Neural cell (in vitro differentiated cells): ENCODE measurements at regions not wholly inside any gene's neighbourhood (a gene's known extent, or its start where the extent isn't known, plus 50 kb on each side); places are given as distances from the start of the nearest gene placed in this dataset.

Experiments
- H2AFZ ChIP-seq: fragments of 200-600, 300-800 bp; sonication (generic), shearing (Covaris generic); 2 replicates; pipeline ENCODE4 v1.6.0; 2014; ENCODE audit warnings: low read depth, mild to moderate bottlenecking, antibody characterized with exemption, low read length, moderate library complexity
- H3F3A ChIP-seq: fragments of 200-600 bp; shearing (Covaris generic); 2 replicates; pipeline ENCODE4 v1.6.1; 2016; ENCODE audit warnings: mild to moderate bottlenecking, moderate library complexity, mixed read lengths, antibody characterized with exemption, low read length; ENCODE audit not compliant: insufficient read depth, poor library complexity, severe bottlenecking
- H3K27ac ChIP-seq: fragments of 200-600, 300-800 bp; sonication (generic), shearing (Covaris generic); 2 replicates; pipeline ENCODE4 v1.5.1; 2014; ENCODE audit warnings: mild to moderate bottlenecking, low read length, moderate library complexity
- H3K27me3 ChIP-seq: fragments of 300-800, 200-600 bp; sonication (generic), shearing (Covaris generic); 2 replicates; pipeline ENCODE4 v1.6.0; 2014; ENCODE audit warnings: mild to moderate bottlenecking, low read depth, low read length, moderate library complexity; ENCODE audit not compliant: insufficient read depth
- H3K36me3 ChIP-seq: fragments of 300-800, 200-600 bp; sonication (generic), shearing (Covaris generic); 2 replicates; pipeline ENCODE4 v1.5.1; 2014; ENCODE audit warnings: mild to moderate bottlenecking, antibody characterized with exemption, low read length, moderate library complexity; ENCODE audit not compliant: insufficient read depth
- H3K4me2 ChIP-seq: fragments of 300-800, 200-600 bp; sonication (generic), shearing (Covaris generic); 2 replicates; pipeline ENCODE4 v1.6.0; 2014; ENCODE audit warnings: mild to moderate bottlenecking, low read length
- H3K4me3 ChIP-seq: fragments of 300-800, 200-600 bp; sonication (generic), shearing (Covaris generic); 2 replicates; pipeline ENCODE4 v1.5.1; 2014; ENCODE audit warnings: mild to moderate bottlenecking, low read length, moderate library complexity
- H3K79me2 ChIP-seq: fragments of 200-600 bp; shearing (Covaris generic); replicated peaks from 2 replicates; pipeline ENCODE4 v1.6.0; 2014; ENCODE audit warnings: mild to moderate bottlenecking, low read length, moderate library complexity; ENCODE audit not compliant: insufficient read depth
- H3K9ac ChIP-seq: fragments of 300-800, 200-600 bp; sonication (generic), shearing (Covaris generic); 2 replicates; pipeline ENCODE4 v1.6.1; 2016; ENCODE audit warnings: mild to moderate bottlenecking, low read length, mixed read lengths
- H3K9me2 ChIP-seq: fragments of 200-600 bp; shearing (Covaris generic); 2 replicates; pipeline ENCODE4 v1.6.1; 2016; ENCODE audit warnings: mild to moderate bottlenecking, low read length, mixed read lengths; ENCODE audit not compliant: insufficient read depth
- H3K9me3 ChIP-seq: fragments of 200-600, 300-800 bp; sonication (generic), shearing (Covaris generic); 2 replicates; pipeline ENCODE4 v1.6.1; 2016; ENCODE audit warnings: mild to moderate bottlenecking, mixed run types, low read length, moderate library complexity, mixed read lengths
- H4K20me1 ChIP-seq: fragments of 200-600 bp; shearing (Covaris generic); 2 replicates; pipeline ENCODE4 v1.6.1; 2016; ENCODE audit warnings: mild to moderate bottlenecking, mixed run types; ENCODE audit not compliant: insufficient read depth
- CTCF ChIP-seq: fragments of 450-650 bp; IDR thresholded peaks from 2 replicates; pipeline ENCODE4 v1.5.1; 2014; ENCODE audit warnings: antibody characterized with exemption, mild to moderate bottlenecking, moderate library complexity; ENCODE audit not compliant: poor library complexity, severe bottlenecking
- EP300 ChIP-seq: fragments of 450-650 bp; conservative IDR thresholded peaks from 2 replicates; pipeline ENCODE4 v1.6.1; 2014; ENCODE audit warnings: antibody characterized with exemption, mild to moderate bottlenecking, moderate library complexity; ENCODE audit not compliant: poor library complexity, severe bottlenecking
- EZH2 ChIP-seq: fragments of 200-600, 300-800 bp; shearing (Covaris generic), sonication (generic); IDR thresholded peaks from 2 replicates; pipeline ENCODE4 v1.6.1; 2014; ENCODE audit warnings: antibody characterized with exemption, low read length, borderline replicate concordance, mild to moderate bottlenecking; ENCODE audit not compliant: insufficient read depth, poor library complexity, severe bottlenecking
- MXI1 ChIP-seq: fragments of 450-650 bp; conservative IDR thresholded peaks from 2 replicates; pipeline ENCODE4 v1.6.1; 2014; ENCODE audit warnings: antibody characterized with exemption, mild to moderate bottlenecking; ENCODE audit not compliant: poor library complexity, severe bottlenecking
- POLR2AphosphoS5 ChIP-seq: IDR thresholded peaks from 2 replicates; pipeline ENCODE4 v1.6.1; 2012
- RAD21 ChIP-seq: fragments of 450-650 bp; conservative IDR thresholded peaks from 2 replicates; pipeline ENCODE4 v1.6.1; 2014; ENCODE audit warnings: antibody characterized with exemption, mild to moderate bottlenecking, moderate library complexity
- REST ChIP-seq: IDR thresholded peaks from 2 replicates; pipeline ENCODE4 v1.6.1; 2012; ENCODE audit warnings: borderline replicate concordance
- SMC3 ChIP-seq: fragments of 450-650 bp; conservative IDR thresholded peaks from 2 replicates; pipeline ENCODE4 v1.6.1; 2014; ENCODE audit warnings: antibody characterized with exemption, mild to moderate bottlenecking, moderate library complexity; ENCODE audit not compliant: poor library complexity
- TAF1 ChIP-seq: IDR thresholded peaks from 2 replicates; pipeline ENCODE4 v1.6.1; 2012; ENCODE audit warnings: low read depth

DNA sequence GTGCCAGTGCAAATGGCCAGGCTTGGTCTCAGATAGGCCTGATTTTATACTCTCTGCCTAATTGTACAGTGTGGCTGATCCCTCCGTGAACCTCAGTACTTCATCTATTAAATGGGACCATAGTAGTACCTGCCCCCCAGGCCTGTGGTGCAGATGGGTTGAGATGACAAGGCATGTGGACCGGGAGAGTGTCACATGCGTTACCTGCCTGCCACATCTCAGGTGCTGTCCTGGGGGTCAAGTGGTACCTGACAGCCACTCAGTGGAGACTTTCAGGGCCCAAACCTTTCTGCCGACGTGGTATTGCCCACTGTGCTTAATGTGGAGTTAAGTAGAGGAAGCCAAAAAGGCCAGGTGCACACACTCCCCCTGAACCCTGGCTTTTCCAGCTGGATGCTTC lies 197.3 kb downstream of the FOXD2 start:
- TF ChIP-seq REST (no peak), RAD21 (no peak), MXI1 (no peak), TAF1 (no peak), EZH2 (no peak), CTCF (no peak), SMC3 (no peak), EP300 (no peak), POLR2AphosphoS5 (no peak)
- Histone ChIP-seq H3K4me3 (no peak overlapping the region), H2AFZ (no peak overlapping the region), H3K9me3 (no peaks in the 10 kb centered on the region), H3K9me2 (no peaks in the 10 kb centered on the region), H3K27me3 (no peaks in the 10 kb centered on the region), H3F3A (no peaks in the 10 kb centered on the region), H3K27ac (no peak overlapping the region), H3K4me2 (no peak overlapping the region), H3K9ac (no peak overlapping the region), H4K20me1 (no peaks in the 10 kb centered on the region), H3K36me3 (no peaks in the 10 kb centered on the region), H3K79me2 (no peaks in the 10 kb centered on the region)

GRCh38 chr1:47635597-47635996 lies 197.8 kb downstream of the FOXD2 start:
- Histone ChIP-seq H2AFZ (no peak overlapping the region), H3K9me3 (no peaks in the 10 kb centered on the region), H3K27ac (no peak overlapping the region), H3K4me2 (no peak overlapping the region), H3K9ac (no peak overlapping the region), H3K36me3 (no peaks in the 10 kb centered on the region), H3K79me2 (no peaks in the 10 kb centered on the region), H3K4me3 (no peak overlapping the region), H3F3A (no peaks in the 10 kb centered on the region), H3K9me2 (no peaks in the 10 kb centered on the region), H3K27me3 (no peaks in the 10 kb centered on the region), H4K20me1 (no peaks in the 10 kb centered on the region)
- TF ChIP-seq CTCF (no peak), SMC3 (no peak), TAF1 (no peak), REST (no peak), POLR2AphosphoS5 (no peak), RAD21 (no peak), EP300 (no peak), MXI1 (no peak), EZH2 (no peak)
